H1 (cell line): ENCODE measurements at regions not wholly inside any gene's neighbourhood (a gene's known extent, or its start where the extent isn't known, plus 50 kb on each side); places are given as distances from the start of the nearest gene placed in this dataset.

ENCODE experiments used
- CTCF ChIA-PET: fragments of 300-600 bp; sonication (Branson Sonifier 250); formaldehyde crosslinking; loops from one replicate; lab custom pipeline; 2021; ENCODE audit not compliant: partially characterized antibody; lab: Charles Lee
- POLR2A ChIA-PET: fragments of 300-600 bp; sonication (Branson Sonifier 250); formaldehyde crosslinking; loops from one replicate; lab custom pipeline; 2021; ENCODE audit warnings: inconsistent platforms; ENCODE audit not compliant: partially characterized antibody; lab: Charles Lee
- DNase-seq, 2 experiments: peaks; one replicate each; pipeline versions ENCODE4 v3.0.0 to v3.0.0-alpha.2; 2010 to 2022; ENCODE audit warnings: low spot score in 2 of 2, low read depth in 1 of 2, mixed read lengths in 1 of 2
- FAIRE-seq: peaks from 2 replicates; lab custom pipeline; 2011; peaks lifted over from hg19 to GRCh38; lab: Jason Lieb, UNC
- H2AFZ ChIP-seq: 2 replicates; pipeline ENCODE4 v1.8.1; 2012; ENCODE audit warnings: low read length, inconsistent platforms
- H2AK5ac ChIP-seq: 2 replicates; pipeline ENCODE4 v1.6.1; 2013; ENCODE audit warnings: low read depth, low read length
- H2BK120ac ChIP-seq: replicated peaks from 2 replicates; pipeline ENCODE3; 2013; ENCODE audit warnings: low read depth, low read length, inconsistent platforms
- H2BK12ac ChIP-seq: 2 replicates; pipeline ENCODE4 v1.6.1; 2013; ENCODE audit warnings: low read depth, low read length
- H2BK15ac ChIP-seq: 2 replicates; pipeline ENCODE4 v1.6.1; 2013; ENCODE audit warnings: low read length
- H2BK20ac ChIP-seq: 2 replicates; pipeline ENCODE4 v1.6.1; 2013; ENCODE audit warnings: low read length
- H2BK5ac ChIP-seq: 2 replicates; pipeline ENCODE4 v1.6.1; 2013; ENCODE audit warnings: low read depth, low read length
- H3K14ac ChIP-seq: 2 replicates; pipeline ENCODE4 v1.6.1; 2013; ENCODE audit warnings: inconsistent platforms; ENCODE audit not compliant: insufficient read length
- H3K18ac ChIP-seq: 2 replicates; pipeline ENCODE4 v1.6.1; 2013; ENCODE audit warnings: low read length; ENCODE audit errors: extremely low read depth
- H3K23ac ChIP-seq: 2 replicates; pipeline ENCODE4 v1.6.1; 2013; ENCODE audit warnings: inconsistent platforms; ENCODE audit not compliant: insufficient read length
- H3K23me2 ChIP-seq: 2 replicates; pipeline ENCODE4 v1.6.1; 2013; ENCODE audit warnings: low read depth, low read length
- H3K27ac ChIP-seq: 2 replicates; pipeline ENCODE4 v1.6.1; 2011; ENCODE audit warnings: low read depth, low read length, inconsistent platforms
- H3K27me3 ChIP-seq, 4 experiments: replicated peaks in 1 of 4; 1 replicate in 1 of 4; 2 replicates in 3 of 4; pipeline versions ENCODE4 v1.6.1 to v1.8.1; 2011 to 2013; ENCODE audit warnings: low read length in 3 of 4, mild to moderate bottlenecking in 3 of 4, inconsistent platforms in 2 of 4, mixed read lengths in 2 of 4, moderate library complexity in 1 of 4; ENCODE audit not compliant: control insufficient read depth in 3 of 4, insufficient read depth in 3 of 4; ENCODE audit errors: extremely low read depth in 1 of 4
- H3K36me3 ChIP-seq, 4 experiments: 2 replicates each; pipeline versions ENCODE4 v1.6.1 to v1.8.1; 2011 to 2013; ENCODE audit warnings: mild to moderate bottlenecking in 4 of 4, low read length in 3 of 4, moderate library complexity in 2 of 4, control low read depth in 1 of 4, inconsistent platforms in 1 of 4; ENCODE audit not compliant: insufficient read depth in 4 of 4, control insufficient read depth in 2 of 4
- H3K4ac ChIP-seq: replicated peaks from 2 replicates; pipeline ENCODE3; 2013; ENCODE audit warnings: low read length, low read depth, mixed read lengths, inconsistent platforms; ENCODE audit not compliant: insufficient read length
- H3K4me1 ChIP-seq, 4 experiments: replicated peaks in 1 of 4; 1 replicate in 1 of 4; 2 replicates in 3 of 4; pipeline versions ENCODE4 v1.6.1 to v1.8.1; 2011 to 2013; ENCODE audit warnings: low read length in 3 of 4, inconsistent platforms in 2 of 4, mixed read lengths in 1 of 4; ENCODE audit not compliant: insufficient read depth in 4 of 4, control insufficient read depth in 3 of 4
- H3K4me2 ChIP-seq, 2 experiments: 2 replicates each; pipeline versions ENCODE4 v1.6.1 to v1.8.1; 2011 to 2013; ENCODE audit warnings: low read depth in 2 of 2, low read length in 2 of 2, control low read depth in 1 of 2, inconsistent platforms in 1 of 2, mild to moderate bottlenecking in 1 of 2; ENCODE audit not compliant: insufficient read depth in 1 of 2
- H3K4me3 ChIP-seq, 4 experiments: fragments of 200-600, 300-600 bp in 1 of 4; sonication (generic), shearing (Covaris generic), sonication (Bioruptor Twin) in 1 of 4; 2 replicates each; pipeline versions ENCODE4 v1.5.1 to v1.8.1; 2011 to 2016; ENCODE audit warnings: low read length in 4 of 4, low read depth in 3 of 4, control low read depth in 2 of 4, inconsistent platforms in 2 of 4, mild to moderate bottlenecking in 2 of 4, mixed read lengths in 1 of 4, moderate library complexity in 1 of 4; ENCODE audit not compliant: insufficient read depth in 2 of 4; ENCODE audit errors: extremely low read depth in 1 of 4
- H3K56ac ChIP-seq: replicated peaks from 2 replicates; pipeline ENCODE3; 2013; ENCODE audit warnings: low read depth, mild to moderate bottlenecking, mixed read lengths, low read length, inconsistent platforms; ENCODE audit not compliant: insufficient read length
- H3K79me1 ChIP-seq: 2 replicates; pipeline ENCODE4 v1.6.1; 2013; ENCODE audit warnings: low read depth, low read length, control low read depth
- H3K79me2 ChIP-seq, 2 experiments: 2 replicates each; pipeline versions ENCODE4 v1.6.1 to v1.8.1; 2012 to 2013; ENCODE audit warnings: low read length in 2 of 2, mild to moderate bottlenecking in 2 of 2, inconsistent platforms in 1 of 2; ENCODE audit not compliant: insufficient read depth in 2 of 2, control insufficient read depth in 1 of 2
- H3K9ac ChIP-seq, 4 experiments: replicated peaks in 1 of 4; 1 replicate in 1 of 4; 2 replicates in 3 of 4; pipeline versions ENCODE4 v1.6.1 to v1.8.1; 2011 to 2013; ENCODE audit warnings: low read depth in 3 of 4, low read length in 3 of 4, control low read depth in 2 of 4, mild to moderate bottlenecking in 2 of 4, moderate library complexity in 2 of 4, inconsistent platforms in 1 of 4; ENCODE audit errors: extremely low read depth in 1 of 4
- H3K9me3 ChIP-seq, 2 experiments: 2 replicates each; pipeline versions ENCODE4 v1.6.1 to v1.8.1; 2012 to 2013; ENCODE audit warnings: mild to moderate bottlenecking in 2 of 2, moderate library complexity in 2 of 2, control low read depth in 1 of 2, inconsistent platforms in 1 of 2, low read depth in 1 of 2, low read length in 1 of 2, mixed read lengths in 1 of 2; ENCODE audit not compliant: insufficient read depth in 2 of 2
- H4K20me1 ChIP-seq, 2 experiments: replicated peaks in 1 of 2; 2 replicates each; pipeline versions ENCODE3 to v1.8.1; 2011 to 2013; ENCODE audit warnings: inconsistent platforms in 2 of 2, low read length in 2 of 2, mild to moderate bottlenecking in 1 of 2; ENCODE audit not compliant: insufficient read depth in 2 of 2, control insufficient read depth in 1 of 2
- H4K5ac ChIP-seq: 2 replicates; pipeline ENCODE4 v1.6.1; 2013; ENCODE audit warnings: low read length, low read depth, mixed read lengths, inconsistent platforms; ENCODE audit not compliant: insufficient read length
- H4K8ac ChIP-seq: 2 replicates; pipeline ENCODE4 v1.8.0; 2013; ENCODE audit warnings: mild to moderate bottlenecking, moderate library complexity, low read length, inconsistent platforms; ENCODE audit not compliant: insufficient read depth; ENCODE audit errors: extremely low read depth
- H4K91ac ChIP-seq: replicated peaks from 2 replicates; pipeline ENCODE3; 2013; ENCODE audit warnings: low read length, mixed read lengths, inconsistent platforms; ENCODE audit not compliant: insufficient read length
- BACH1 ChIP-seq: IDR thresholded peaks from 2 replicates; pipeline ENCODE4 v1.6.1; 2012; ENCODE audit warnings: low read length, improper control_type of control experiment
- JUN ChIP-seq: IDR thresholded peaks from 2 replicates; pipeline ENCODE4 v1.6.1; 2011; ENCODE audit warnings: low read depth, mild to moderate bottlenecking, improper control_type of control experiment, low read length
- KDM1A ChIP-seq: fragments of 200-600, 300-600 bp; sonication (generic); IDR thresholded peaks from 2 replicates; pipeline ENCODE4 v1.7.1; 2016; ENCODE audit warnings: mild to moderate bottlenecking, low read length, borderline replicate concordance
- KDM4A ChIP-seq: IDR thresholded peaks from one replicate; pipeline ENCODE4 v1.7.1; 2012; ENCODE audit warnings: low read depth, mild to moderate bottlenecking, moderate library complexity, low read length, inconsistent platforms; ENCODE audit not compliant: severe bottlenecking
- PHF8 ChIP-seq: fragments of 200-600 bp; sonication (generic); conservative IDR thresholded peaks from 2 replicates; pipeline ENCODE4 v1.7.1; 2012; ENCODE audit warnings: low read depth, mild to moderate bottlenecking, inconsistent platforms, low read length, moderate library complexity
- POLR2A ChIP-seq, 2 experiments: IDR thresholded peaks; 1 replicate in 1 of 2; 2 replicates in 1 of 2; pipeline ENCODE4 v1.6.1; 2011; ENCODE audit warnings: low read depth in 2 of 2, low read length in 2 of 2, mild to moderate bottlenecking in 2 of 2; ENCODE audit errors: control extremely low read depth in 1 of 2
- TCF12 ChIP-seq: IDR thresholded peaks from 2 replicates; pipeline ENCODE4 v1.6.1; 2011; ENCODE audit warnings: low read depth, mild to moderate bottlenecking, low read length
- WGBS, 2 experiments: shearing (Covaris generic) in 1 of 2; methylation state at CpG; one replicate each; pipeline versions ENCODE4 v1.1.6 to v1.1.7; 2013 to 2015; ENCODE audit warnings: low lambda C conversion rate in 2 of 2, mixed read lengths in 2 of 2, inconsistent platforms in 1 of 2, low coverage in 1 of 2, missing lambda C conversion rate in 1 of 2; ENCODE audit not compliant: insufficient replicate concordance in 2 of 2, insufficient coverage in 1 of 2, insufficient read length in 1 of 2; ENCODE audit errors: extremely low coverage in 1 of 2, missing lambda C conversion rate in 1 of 2; 5-methylcytosine and 5-hydroxymethylcytosine counted together

GRCh38 chr5:106757672-106758071 is 913.1 kb downstream of the EFNA5 start:
- Histone ChIP-seq H3K9ac (no peak overlapping the region), H3K4me3 (no peak overlapping the region), H2AFZ (no peak overlapping the region), H2AK5ac (no peak overlapping the region), H3K14ac (no peak overlapping the region), H2BK12ac (no peak overlapping the region), H2BK15ac (no peak overlapping the region), H3K9me3 (no peaks in the 10 kb centered on the region), H2BK20ac (no peak overlapping the region), H2BK5ac (no peak overlapping the region), H3K79me1 (no peaks in the 10 kb centered on the region), H4K5ac (no peak overlapping the region), H4K8ac (no peak overlapping the region), H4K91ac (no peak overlapping the region), H3K79me2 (no peaks in the 10 kb centered on the region), H3K36me3 (no peaks in the 10 kb centered on the region), H3K18ac (no peak overlapping the region), H3K56ac (no peak overlapping the region), H3K4me2 (no peak overlapping the region), H2BK120ac (no peak overlapping the region), H3K27ac (no peak overlapping the region)
- FAIRE-seq (no peak), DNase-seq (no peak)
- POLR2A ChIA-PET: no interaction called here
- CTCF ChIA-PET: no interaction called here
- TF ChIP-seq BACH1: no peak
- TF ChIP-seq KDM4A: no peak
- no peak for TF ChIP-seq TCF12
- no peak for TF ChIP-seq PHF8
- no peak for TF ChIP-seq JUN
- no peak for TF ChIP-seq KDM1A
- TF ChIP-seq POLR2A (IDR thresholded peaks at IDR 0.05; ENCODE audit: control extremely low read depth in 1 of 2, low read depth in 2 of 2, low read length in 2 of 2): no peak
- TF ChIP-seq, all 59 proteins: peak for 0
- Histone ChIP-seq H4K20me1 (no peaks in the 10 kb centered on the region), H3K23ac (no peak overlapping the region), H3K23me2 (no peaks in the 10 kb centered on the region), H3K27me3 (no peaks in the 10 kb centered on the region), H3K4me1 (peaks cover 0 to 6% (median 0%) of the 10 kb centered on the region in 4 experiments; a peak in 4 of 7 replicates), H3K4ac (no peak overlapping the region)
- WGBS, 2 experiments: 91% methylated on average over 3 of the region's 3 CpGs; no CpG with 5 or more reads in 1 of the 2 experiments
